WTC11 (cell line): ENCODE measurements at regions not wholly inside any gene's neighbourhood (a gene's known extent, or its start where the extent isn't known, plus 50 kb on each side); places are given as distances from the start of the nearest gene placed in this dataset.

Experiments
- CTCF ChIP-seq: fragments of 200-600 bp; IDR thresholded peaks from 2 replicates; pipeline ENCODE4 v1.8.0; 2022; ENCODE audit warnings: antibody characterized with exemption
- ERG ChIP-seq: fragments of 250-450 bp; sonication (Bioruptor Pico); IDR thresholded peaks from 2 replicates; pipeline ENCODE4 v1.8.0; 2021; ENCODE audit warnings: mild to moderate bottlenecking
- SP1 ChIP-seq: sonication (generic); formaldehyde crosslinking; conservative IDR thresholded peaks from 2 replicates; pipeline ENCODE4 v1.8.1; 2022; ENCODE audit warnings: missing genetic modification reagents
- ZNF121 ChIP-seq: sonication (generic); formaldehyde crosslinking; IDR thresholded peaks from 2 replicates; pipeline ENCODE4 v1.8.0; 2023; ENCODE audit warnings: missing genetic modification reagents
- ZNF317 ChIP-seq: sonication (generic); formaldehyde crosslinking; IDR thresholded peaks from 2 replicates; pipeline ENCODE4 v1.8.1; 2023; ENCODE audit warnings: low read depth, mild to moderate bottlenecking, moderate library complexity, missing genetic modification reagents, borderline replicate concordance
- TF ChIP-seq, protein P1 (sequence below): sonication (generic); formaldehyde crosslinking; IDR thresholded peaks from 2 replicates; pipeline ENCODE4 v1.8.0; 2022; ENCODE audit warnings: mild to moderate bottlenecking, missing genetic modification reagents
- TF ChIP-seq, protein P2 (sequence below): sonication (generic); formaldehyde crosslinking; IDR thresholded peaks from 2 replicates; pipeline ENCODE4 v1.8.0; 2022; ENCODE audit warnings: mild to moderate bottlenecking, missing genetic modification reagents
- TF ChIP-seq, protein P3 (sequence below): sonication (generic); formaldehyde crosslinking; conservative IDR thresholded peaks from 2 replicates; pipeline ENCODE4 v1.8.1; 2022; ENCODE audit warnings: mild to moderate bottlenecking, missing genetic modification reagents

DNA sequence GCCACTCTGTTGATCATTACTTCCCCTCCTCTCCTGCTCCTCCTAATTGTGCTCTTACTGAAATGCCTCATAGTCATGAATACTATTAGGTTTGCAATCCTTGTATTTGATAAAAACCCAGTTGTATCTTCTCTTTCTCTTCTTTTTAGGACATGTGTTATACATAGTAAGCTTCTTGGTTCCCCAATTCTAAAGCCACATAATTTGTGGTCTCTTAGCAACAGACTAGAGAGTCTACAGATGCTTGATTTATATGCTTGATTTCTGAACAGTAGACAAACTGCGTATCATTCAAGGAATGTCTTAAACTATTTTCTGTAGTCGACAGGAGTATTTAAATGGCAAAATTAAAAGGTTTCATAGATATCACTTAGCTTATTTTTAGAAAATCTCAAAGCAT is 1598.9 kb downstream of the PLA2G4A start:
- TF ChIP-seq CTCF (no peak), ERG (no peak), ZNF121 (CRISPR knock-in tag) (no peak), SP1 (CRISPR knock-in tag) (no peak), ZNF317 (CRISPR knock-in tag) (no peak)
- TF ChIP-seq, protein P1, sequence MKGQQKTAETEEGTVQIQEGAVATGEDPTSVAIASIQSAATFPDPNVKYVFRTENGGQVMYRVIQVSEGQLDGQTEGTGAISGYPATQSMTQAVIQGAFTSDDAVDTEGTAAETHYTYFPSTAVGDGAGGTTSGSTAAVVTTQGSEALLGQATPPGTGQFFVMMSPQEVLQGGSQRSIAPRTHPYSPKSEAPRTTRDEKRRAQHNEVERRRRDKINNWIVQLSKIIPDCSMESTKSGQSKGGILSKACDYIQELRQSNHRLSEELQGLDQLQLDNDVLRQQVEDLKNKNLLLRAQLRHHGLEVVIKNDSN (CRISPR knock-in tag): no peak
- TF ChIP-seq, protein P2, sequence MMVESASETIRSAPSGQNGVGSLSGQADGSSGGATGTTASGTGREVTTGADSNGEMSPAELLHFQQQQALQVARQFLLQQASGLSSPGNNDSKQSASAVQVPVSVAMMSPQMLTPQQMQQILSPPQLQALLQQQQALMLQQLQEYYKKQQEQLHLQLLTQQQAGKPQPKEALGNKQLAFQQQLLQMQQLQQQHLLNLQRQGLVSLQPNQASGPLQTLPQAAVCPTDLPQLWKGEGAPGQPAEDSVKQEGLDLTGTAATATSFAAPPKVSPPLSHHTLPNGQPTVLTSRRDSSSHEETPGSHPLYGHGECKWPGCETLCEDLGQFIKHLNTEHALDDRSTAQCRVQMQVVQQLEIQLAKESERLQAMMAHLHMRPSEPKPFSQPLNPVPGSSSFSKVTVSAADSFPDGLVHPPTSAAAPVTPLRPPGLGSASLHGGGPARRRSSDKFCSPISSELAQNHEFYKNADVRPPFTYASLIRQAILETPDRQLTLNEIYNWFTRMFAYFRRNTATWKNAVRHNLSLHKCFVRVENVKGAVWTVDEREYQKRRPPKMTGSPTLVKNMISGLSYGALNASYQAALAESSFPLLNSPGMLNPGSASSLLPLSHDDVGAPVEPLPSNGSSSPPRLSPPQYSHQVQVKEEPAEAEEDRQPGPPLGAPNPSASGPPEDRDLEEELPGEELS: no peak
- TF ChIP-seq, protein P3, sequence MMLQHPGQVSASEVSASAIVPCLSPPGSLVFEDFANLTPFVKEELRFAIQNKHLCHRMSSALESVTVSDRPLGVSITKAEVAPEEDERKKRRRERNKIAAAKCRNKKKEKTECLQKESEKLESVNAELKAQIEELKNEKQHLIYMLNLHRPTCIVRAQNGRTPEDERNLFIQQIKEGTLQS (CRISPR knock-in tag): no peak
